ENCODE measurements at regions not wholly inside any gene's neighbourhood (a gene's known extent, or its start where the extent isn't known, plus 50 kb on each side); places are given as distances from the start of the nearest gene placed in this dataset.

GRCh38 chr1:88378560-88378959, 305.5 kb upstream of the PKN2 start:
- no TSS peak for BruUV-seq (replicated peaks)
- Histone ChIP-seq H3K4me3 (ENCODE audit: low read depth in 2 of 2, low read length in 2 of 2) (no peak overlapping the region), H3K27me3 (ENCODE audit: control insufficient read depth, insufficient read depth, low read length) (no peaks in the 10 kb centered on the region), H3K4me1 (ENCODE audit: control insufficient read depth, insufficient read depth, low read length) (no peaks in the 10 kb centered on the region), H3K36me3 (ENCODE audit: control insufficient read depth, insufficient read depth, low read length) (no peaks in the 10 kb centered on the region), H3K9me3 (ENCODE audit: control insufficient read depth, insufficient read depth, low read depth, low read length) (no peaks in the 10 kb centered on the region), H3K27ac (ENCODE audit: low read length) (no peak overlapping the region)
- intact Hi-C loops (cut with micrococcal nuclease; ENCODE audit: unreplicated experiment) = no loop called here
- ChIA-PET CTCF (no interaction called here), POLR2A (no interaction called here)
- TF ChIP-seq POLR2AphosphoS5 (IDR thresholded peaks at IDR 0.05; ENCODE audit: low read depth, low read length) (no peak), TCF7L2 (IDR thresholded peaks at IDR 0.05; ENCODE audit: low read depth, low read length) (no peak), SIN3A (IDR thresholded peaks at IDR 0.05; ENCODE audit: borderline replicate concordance, insufficient read depth, low read depth, low read length) (no peak), REST (IDR thresholded peaks at IDR 0.05; ENCODE audit: insufficient read depth in 1 of 2, low read depth in 2 of 2, low read length in 1 of 2) (no peak)
- DNase-seq (ENCODE audit: low read depth, low spot score) = no peak
- in situ Hi-C loops (cut with HindIII; ENCODE audit: low pct_unique_long_range_greater_than_20kb, low sequenced_read_pairs) = no loop called here
- ATAC-seq = no peak

GRCh38 chr1:88394958-88395357, 289.1 kb upstream of the PKN2 start:
- Histone ChIP-seq H3K9me3 (ENCODE audit: control insufficient read depth, insufficient read depth, low read depth, low read length) (no peaks in the 10 kb centered on the region), H3K4me3 (ENCODE audit: low read depth in 2 of 2, low read length in 2 of 2) (no peak overlapping the region), H3K36me3 (ENCODE audit: control insufficient read depth, insufficient read depth, low read length) (no peaks in the 10 kb centered on the region), H3K27ac (ENCODE audit: low read length) (no peak overlapping the region), H3K27me3 (ENCODE audit: control insufficient read depth, insufficient read depth, low read length) (no peaks in the 10 kb centered on the region), H3K4me1 (ENCODE audit: control insufficient read depth, insufficient read depth, low read length) (no peaks in the 10 kb centered on the region)
- no peak for TF ChIP-seq SIN3A (IDR thresholded peaks at IDR 0.05; ENCODE audit: borderline replicate concordance, insufficient read depth, low read depth, low read length)
- no peak for TF ChIP-seq TCF7L2 (IDR thresholded peaks at IDR 0.05; ENCODE audit: low read depth, low read length)
- TF ChIP-seq REST (IDR thresholded peaks at IDR 0.05; ENCODE audit: insufficient read depth in 1 of 2, low read depth in 2 of 2, low read length in 1 of 2) = no peak
- no peak for TF ChIP-seq POLR2AphosphoS5 (IDR thresholded peaks at IDR 0.05; ENCODE audit: low read depth, low read length)
- TF ChIP-seq CTCF (IDR thresholded peaks at IDR 0.05) = no peak
- BruUV-seq (replicated peaks) = no TSS peak
- DNase-seq (ENCODE audit: low read depth, low spot score) (no peak), ATAC-seq (no peak)
- intact Hi-C loops (cut with micrococcal nuclease; ENCODE audit: unreplicated experiment) (no loop called here), in situ Hi-C loops (cut with HindIII; ENCODE audit: low pct_unique_long_range_greater_than_20kb, low sequenced_read_pairs) (no loop called here)
- POLR2A ChIA-PET = no interaction called here
- CTCF ChIA-PET = no interaction called here

All from Panc1 (cell line).